Activated T-helper 17 cell treated with anti-CD3 and anti-CD28 coated beads, Interleukin-2, amount 50 U/mL, for 72 hours (primary cell): ENCODE measurements at regions not wholly inside any gene's neighbourhood (a gene's known extent, or its start where the extent isn't known, plus 50 kb on each side); places are given as distances from the start of the nearest gene placed in this dataset.
A peak's percentile ranks its signal among the peaks of the same experiment; 100 is the strongest.

Experiments used
- ATAC-seq: fragments of 150-1000 bp; cut with Tn5 transposase; replicated peaks from 2 replicates; pipeline ENCODE4 v1.10.0; 2021; ENCODE audit warnings: mild to moderate bottlenecking, moderate library complexity
- H3K27ac Mint-ChIP-seq: one replicate; pipeline ENCODE4 v1.8.0; 2022; ENCODE audit warnings: mixed read lengths
- H3K27me3 Mint-ChIP-seq: one replicate; pipeline ENCODE4 v1.8.0; 2022; ENCODE audit warnings: mixed read lengths
- H3K36me3 Mint-ChIP-seq: one replicate; pipeline ENCODE4 v1.8.0; 2022; ENCODE audit warnings: low read depth, mild to moderate bottlenecking, mixed read lengths
- H3K4me1 Mint-ChIP-seq: one replicate; pipeline ENCODE4 v1.8.0; 2022; ENCODE audit warnings: mixed read lengths
- H3K4me3 Mint-ChIP-seq: one replicate; pipeline ENCODE4 v1.8.0; 2022; ENCODE audit warnings: mild to moderate bottlenecking, mixed read lengths
- H3K9me3 Mint-ChIP-seq: one replicate; pipeline ENCODE4 v1.8.0; 2022; ENCODE audit warnings: mixed read lengths

GRCh38 chr5:107263387-107264018, 407.2 kb downstream of the EFNA5 start:
- peaks cover 11% of the 10 kb centered on the region for H3K27me3 Mint-ChIP-seq
- no peaks in the 10 kb centered on the region for H3K36me3 Mint-ChIP-seq
- peaks cover 12% of the 10 kb centered on the region for H3K9me3 Mint-ChIP-seq
- peaks cover 4% of the 10 kb centered on the region for H3K4me1 Mint-ChIP-seq
- H3K4me3 Mint-ChIP-seq = peak overlapping the region; percentile 24
- no peak overlapping the region for H3K27ac Mint-ChIP-seq
- peak; percentile 78 for ATAC-seq

GRCh38 chr5:107257885-107258520, 412.7 kb downstream of the EFNA5 start:
- peak; percentile 93 for ATAC-seq
- Mint-ChIP-seq H3K9me3 (peaks cover 12% of the 10 kb centered on the region), H3K27me3 (peaks cover 11% of the 10 kb centered on the region), H3K4me1 (peaks cover 7% of the 10 kb centered on the region), H3K4me3 (peak overlapping the region; percentile 5), H3K27ac (no peak overlapping the region), H3K36me3 (no peaks in the 10 kb centered on the region)

- Mint-ChIP-seq H3K4me1 (peaks cover 7% of the 10 kb centered on the region), H3K27me3 (peaks cover 4% of the 10 kb centered on the region), H3K36me3 (no peaks in the 10 kb centered on the region), H3K27ac (no peak overlapping the region), H3K4me3 (no peak overlapping the region), H3K9me3 (peaks cover 5% of the 10 kb centered on the region)
- no peak for ATAC-seq
Measured at GRCh38 chr5:107254902-107255234, 415.9 kb downstream of the EFNA5 start.

- H3K9me3 Mint-ChIP-seq = peaks cover 2% of the 10 kb centered on the region
- H3K36me3 Mint-ChIP-seq = no peaks in the 10 kb centered on the region
- no peak overlapping the region for H3K27ac Mint-ChIP-seq
- H3K4me3 Mint-ChIP-seq = no peak overlapping the region
- H3K27me3 Mint-ChIP-seq = peaks cover 1% of the 10 kb centered on the region
- ATAC-seq = no peak
- H3K4me1 Mint-ChIP-seq = peaks cover 5% of the 10 kb centered on the region
Measured at GRCh38 chr5:107254214-107254901, 416.4 kb downstream of the EFNA5 start.

- Mint-ChIP-seq H3K27ac (no peak overlapping the region), H3K27me3 (no peaks in the 10 kb centered on the region)
Measured at GRCh38 chr5:107253246-107253645, 417.5 kb downstream of the EFNA5 start.

GRCh38 chr5:107251151-107251550, 419.6 kb downstream of the EFNA5 start:
- no peaks in the 10 kb centered on the region for H3K27me3 Mint-ChIP-seq
- H3K36me3 Mint-ChIP-seq = no peaks in the 10 kb centered on the region
- H3K4me1 Mint-ChIP-seq = no peaks in the 10 kb centered on the region
- no peak for ATAC-seq
- H3K27ac Mint-ChIP-seq = no peak overlapping the region
- H3K4me3 Mint-ChIP-seq = no peak overlapping the region
- no peaks in the 10 kb centered on the region for H3K9me3 Mint-ChIP-seq

More at GRCh38 chr5:107253246-107253645, 417.5 kb downstream of the EFNA5 start:
- no peak for ATAC-seq
- H3K4me1 Mint-ChIP-seq = peaks cover 4% of the 10 kb centered on the region
- no peak overlapping the region for H3K4me3 Mint-ChIP-seq
- H3K9me3 Mint-ChIP-seq = no peaks in the 10 kb centered on the region
- H3K36me3 Mint-ChIP-seq = no peaks in the 10 kb centered on the region

- Mint-ChIP-seq H3K36me3 (no peaks in the 10 kb centered on the region), H3K27ac (no peak overlapping the region), H3K9me3 (no peaks in the 10 kb centered on the region), H3K4me3 (no peak overlapping the region), H3K27me3 (no peaks in the 10 kb centered on the region), H3K4me1 (no peaks in the 10 kb centered on the region)
- ATAC-seq = no peak
Measured at GRCh38 chr5:107248066-107248695, 422.6 kb downstream of the EFNA5 start.

GRCh38 chr5:107247427-107247826, 423.3 kb downstream of the EFNA5 start:
- no peaks in the 10 kb centered on the region for H3K4me1 Mint-ChIP-seq
- H3K4me3 Mint-ChIP-seq = no peak overlapping the region
- no peaks in the 10 kb centered on the region for H3K36me3 Mint-ChIP-seq
- H3K9me3 Mint-ChIP-seq = no peaks in the 10 kb centered on the region
- no peak overlapping the region for H3K27ac Mint-ChIP-seq
- ATAC-seq = no peak
- H3K27me3 Mint-ChIP-seq = no peaks in the 10 kb centered on the region

GRCh38 chr5:107243220-107243579, 427.5 kb downstream of the EFNA5 start:
- H3K27me3 Mint-ChIP-seq = no peaks in the 10 kb centered on the region
- ATAC-seq = no peak
- no peaks in the 10 kb centered on the region for H3K36me3 Mint-ChIP-seq
- peaks cover 4% of the 10 kb centered on the region for H3K9me3 Mint-ChIP-seq
- no peak overlapping the region for H3K4me3 Mint-ChIP-seq
- no peaks in the 10 kb centered on the region for H3K4me1 Mint-ChIP-seq
- H3K27ac Mint-ChIP-seq = no peak overlapping the region

- peaks cover 4% of the 10 kb centered on the region for H3K9me3 Mint-ChIP-seq
- no peaks in the 10 kb centered on the region for H3K4me1 Mint-ChIP-seq
- H3K4me3 Mint-ChIP-seq = no peak overlapping the region
- no peaks in the 10 kb centered on the region for H3K36me3 Mint-ChIP-seq
- ATAC-seq = no peak
- no peaks in the 10 kb centered on the region for H3K27me3 Mint-ChIP-seq
- no peak overlapping the region for H3K27ac Mint-ChIP-seq
Measured at GRCh38 chr5:107242411-107243219, 428.1 kb downstream of the EFNA5 start.

- H3K9me3 Mint-ChIP-seq = peaks cover 4% of the 10 kb centered on the region
- H3K27ac Mint-ChIP-seq = no peak overlapping the region
- H3K4me1 Mint-ChIP-seq = no peaks in the 10 kb centered on the region
- H3K36me3 Mint-ChIP-seq = no peaks in the 10 kb centered on the region
- ATAC-seq = no peak
- H3K27me3 Mint-ChIP-seq = no peaks in the 10 kb centered on the region
- H3K4me3 Mint-ChIP-seq = no peak overlapping the region
Measured at GRCh38 chr5:107241841-107242240, 428.9 kb downstream of the EFNA5 start.

- Mint-ChIP-seq H3K27ac (no peak overlapping the region), H3K4me3 (no peak overlapping the region)
- ATAC-seq = no peak
Measured at GRCh38 chr5:107235167-107235566, 435.6 kb downstream of the EFNA5 start.

GRCh38 chr5:107232788-107233187, 437.9 kb downstream of the EFNA5 start:
- no peak for ATAC-seq
- H3K27ac Mint-ChIP-seq = no peak overlapping the region
- H3K27me3 Mint-ChIP-seq = no peaks in the 10 kb centered on the region
- H3K9me3 Mint-ChIP-seq = no peaks in the 10 kb centered on the region
- no peaks in the 10 kb centered on the region for H3K4me1 Mint-ChIP-seq
- no peak overlapping the region for H3K4me3 Mint-ChIP-seq
- H3K36me3 Mint-ChIP-seq = no peaks in the 10 kb centered on the region

More at GRCh38 chr5:107235167-107235566, 435.6 kb downstream of the EFNA5 start:
- Mint-ChIP-seq H3K9me3 (no peaks in the 10 kb centered on the region), H3K4me1 (no peaks in the 10 kb centered on the region), H3K27me3 (no peaks in the 10 kb centered on the region), H3K36me3 (no peaks in the 10 kb centered on the region)

- H3K4me1 Mint-ChIP-seq = no peaks in the 10 kb centered on the region
- no peaks in the 10 kb centered on the region for H3K36me3 Mint-ChIP-seq
- no peaks in the 10 kb centered on the region for H3K9me3 Mint-ChIP-seq
- H3K4me3 Mint-ChIP-seq = no peak overlapping the region
- no peak overlapping the region for H3K27ac Mint-ChIP-seq
- ATAC-seq = no peak
- H3K27me3 Mint-ChIP-seq = no peaks in the 10 kb centered on the region
Measured at GRCh38 chr5:107232293-107232692, 438.4 kb downstream of the EFNA5 start.
